ENCODE measurements at regions not wholly inside any gene's neighbourhood (a gene's known extent, or its start where the extent isn't known, plus 50 kb on each side); places are given as distances from the start of the nearest gene placed in this dataset.

DNA sequence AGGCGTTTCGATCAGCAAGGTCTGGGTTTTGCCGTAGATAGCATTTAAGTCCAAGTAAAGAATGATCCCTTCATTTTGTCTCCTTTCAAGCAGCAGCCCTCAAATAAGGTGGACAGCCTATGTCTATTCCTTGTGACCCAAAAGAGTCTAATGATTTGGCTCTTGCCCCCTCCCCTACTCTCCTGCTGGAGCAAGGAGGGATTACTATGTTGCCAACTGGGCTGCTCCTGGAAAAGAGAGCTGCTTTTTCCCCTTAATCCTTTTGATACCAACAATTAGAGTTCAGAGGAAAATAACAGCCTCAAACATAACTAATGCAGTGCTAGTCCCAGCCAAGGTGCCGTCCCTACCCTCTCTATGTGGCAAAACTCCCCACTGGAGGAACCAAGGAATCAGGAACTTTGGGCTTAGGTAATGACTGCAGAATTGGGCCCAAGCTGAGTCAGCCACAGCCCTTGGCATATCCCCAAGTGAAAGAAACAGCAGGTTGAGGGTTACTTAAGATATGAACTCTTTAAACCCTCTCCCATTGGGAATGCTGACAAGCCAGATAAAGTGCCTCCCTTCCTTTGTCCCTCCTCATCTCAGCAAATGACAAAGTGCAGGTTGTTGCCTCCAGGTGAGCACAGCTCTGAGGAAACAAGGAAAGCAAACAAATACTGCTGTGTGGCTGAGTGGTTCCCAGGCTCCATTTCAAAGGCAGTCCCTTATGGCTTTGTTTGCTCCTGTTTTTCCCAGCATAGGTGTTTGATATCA lies 643.7 kb downstream of the INHBA start:
- TF ChIP-seq, protein P1, sequence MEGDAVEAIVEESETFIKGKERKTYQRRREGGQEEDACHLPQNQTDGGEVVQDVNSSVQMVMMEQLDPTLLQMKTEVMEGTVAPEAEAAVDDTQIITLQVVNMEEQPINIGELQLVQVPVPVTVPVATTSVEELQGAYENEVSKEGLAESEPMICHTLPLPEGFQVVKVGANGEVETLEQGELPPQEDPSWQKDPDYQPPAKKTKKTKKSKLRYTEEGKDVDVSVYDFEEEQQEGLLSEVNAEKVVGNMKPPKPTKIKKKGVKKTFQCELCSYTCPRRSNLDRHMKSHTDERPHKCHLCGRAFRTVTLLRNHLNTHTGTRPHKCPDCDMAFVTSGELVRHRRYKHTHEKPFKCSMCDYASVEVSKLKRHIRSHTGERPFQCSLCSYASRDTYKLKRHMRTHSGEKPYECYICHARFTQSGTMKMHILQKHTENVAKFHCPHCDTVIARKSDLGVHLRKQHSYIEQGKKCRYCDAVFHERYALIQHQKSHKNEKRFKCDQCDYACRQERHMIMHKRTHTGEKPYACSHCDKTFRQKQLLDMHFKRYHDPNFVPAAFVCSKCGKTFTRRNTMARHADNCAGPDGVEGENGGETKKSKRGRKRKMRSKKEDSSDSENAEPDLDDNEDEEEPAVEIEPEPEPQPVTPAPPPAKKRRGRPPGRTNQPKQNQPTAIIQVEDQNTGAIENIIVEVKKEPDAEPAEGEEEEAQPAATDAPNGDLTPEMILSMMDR (conservative IDR thresholded peaks at IDR 0.05; ENCODE audit: low read length), result no peak
- no peak for TF ChIP-seq EZH2phosphoT487 (IDR thresholded peaks at IDR 0.05; ENCODE audit: borderline replicate concordance, low read depth, low read length)
